Endothelial cell (in vitro differentiated cells): ENCODE measurements at regions not wholly inside any gene's neighbourhood (a gene's known extent, or its start where the extent isn't known, plus 50 kb on each side); places are given as distances from the start of the nearest gene placed in this dataset.

Source experiments
- DNase-seq: peaks from one replicate; pipeline ENCODE4 v3.0.0; 2021; ENCODE audit warnings: low spot score
- H3K27ac Mint-ChIP-seq: one replicate; pipeline ENCODE4 v1.8.0; 2021; ENCODE audit warnings: mixed read lengths, inconsistent platforms; ENCODE audit not compliant: unreplicated experiment
- H3K27me3 Mint-ChIP-seq: one replicate; pipeline ENCODE4 v1.8.0; 2021; ENCODE audit warnings: mild to moderate bottlenecking, moderate library complexity, mixed read lengths, inconsistent platforms; ENCODE audit not compliant: unreplicated experiment
- H3K36me3 Mint-ChIP-seq: one replicate; pipeline ENCODE4 v1.8.0; 2021; ENCODE audit warnings: mild to moderate bottlenecking, low read depth, mixed read lengths, inconsistent platforms; ENCODE audit not compliant: unreplicated experiment
- H3K4me1 Mint-ChIP-seq: one replicate; pipeline ENCODE4 v1.8.0; 2021; ENCODE audit warnings: mild to moderate bottlenecking, mixed read lengths, inconsistent platforms; ENCODE audit not compliant: unreplicated experiment
- H3K4me3 Mint-ChIP-seq: one replicate; pipeline ENCODE4 v1.8.0; 2021; ENCODE audit warnings: mild to moderate bottlenecking, mixed read lengths, inconsistent platforms; ENCODE audit not compliant: unreplicated experiment
- H3K9me3 Mint-ChIP-seq: one replicate; pipeline ENCODE4 v1.8.0; 2021; ENCODE audit warnings: mixed read lengths, inconsistent platforms; ENCODE audit not compliant: unreplicated experiment
- CTCF ChIP-seq: fragments of 200-600 bp; sonication (generic); IDR thresholded peaks from one replicate; pipeline ENCODE4 v1.5.0; 2021; ENCODE audit warnings: antibody characterized with exemption; ENCODE audit not compliant: unreplicated experiment

- Mint-ChIP-seq H3K9me3 (no peaks in the 10 kb centered on the region), H3K36me3 (no peaks in the 10 kb centered on the region), H3K4me1 (no peaks in the 10 kb centered on the region), H3K27ac (no peak overlapping the region), H3K4me3 (no peak overlapping the region), H3K27me3 (peaks cover 8% of the 10 kb centered on the region)
- DNase-seq = no peak
- TF ChIP-seq CTCF = no peak
Measured at GRCh38 chr12:90074086-90074485, 365.4 kb upstream of the ATP2B1 start.

DNA sequence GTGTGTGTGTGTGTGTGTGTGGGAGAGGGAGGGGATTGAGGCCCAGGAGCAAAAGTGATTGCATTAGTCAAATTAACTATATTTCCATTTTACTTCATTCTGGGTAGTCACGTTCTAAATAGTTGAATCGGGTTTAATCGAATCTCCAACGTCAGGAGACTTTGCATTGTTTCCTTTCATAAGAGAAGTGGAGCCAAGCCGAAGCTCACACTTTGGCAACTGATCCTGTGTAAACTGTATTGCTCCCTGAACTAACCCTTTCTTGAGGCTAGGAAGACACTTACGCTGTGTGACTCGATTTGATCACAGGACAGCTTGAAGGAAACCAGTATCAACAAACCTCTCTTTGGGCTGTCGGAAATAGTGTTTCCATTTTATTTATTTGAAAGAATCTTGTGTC is 363.4 kb upstream of the ATP2B1 start:
- no peak for TF ChIP-seq CTCF
- Mint-ChIP-seq H3K27me3 (peaks cover 8% of the 10 kb centered on the region), H3K4me3 (no peak overlapping the region), H3K27ac (no peak overlapping the region), H3K9me3 (no peaks in the 10 kb centered on the region), H3K36me3 (no peaks in the 10 kb centered on the region), H3K4me1 (no peaks in the 10 kb centered on the region)
- no peak for DNase-seq

DNA sequence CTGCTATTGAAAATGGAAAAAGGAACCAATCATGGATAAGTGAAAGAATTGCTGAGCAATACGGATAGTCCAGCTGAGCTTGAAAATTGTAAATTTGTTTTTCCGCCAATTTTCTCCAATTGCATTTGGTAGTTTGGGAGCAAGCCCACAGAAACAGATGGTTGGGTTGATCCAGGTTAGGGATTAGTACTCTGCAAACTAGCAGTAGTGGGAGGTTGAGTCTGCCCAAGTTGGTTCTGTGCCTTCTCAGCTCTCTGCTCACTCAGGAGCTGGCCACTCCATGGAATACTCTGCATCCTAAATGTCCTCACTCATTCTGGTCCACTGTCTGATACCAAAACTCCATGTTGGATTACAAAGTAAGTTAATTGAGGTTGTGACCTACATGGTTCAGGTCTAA is 361.1 kb upstream of the ATP2B1 start:
- H3K27me3 Mint-ChIP-seq = peaks cover 8% of the 10 kb centered on the region
- no peaks in the 10 kb centered on the region for H3K36me3 Mint-ChIP-seq
- H3K4me1 Mint-ChIP-seq = peaks cover 8% of the 10 kb centered on the region
- H3K9me3 Mint-ChIP-seq = no peaks in the 10 kb centered on the region
- H3K4me3 Mint-ChIP-seq = no peak overlapping the region
- no peak for DNase-seq
- no peak overlapping the region for H3K27ac Mint-ChIP-seq
- no peak for TF ChIP-seq CTCF

GRCh38 chr12:90067791-90068190 is 359.2 kb upstream of the ATP2B1 start:
- peaks cover 8% of the 10 kb centered on the region for H3K4me1 Mint-ChIP-seq
- H3K36me3 Mint-ChIP-seq = no peaks in the 10 kb centered on the region
- no peak for DNase-seq
- no peak for TF ChIP-seq CTCF
- no peak overlapping the region for H3K4me3 Mint-ChIP-seq
- H3K9me3 Mint-ChIP-seq = no peaks in the 10 kb centered on the region
- no peak overlapping the region for H3K27ac Mint-ChIP-seq
- H3K27me3 Mint-ChIP-seq = peaks cover 8% of the 10 kb centered on the region

DNA sequence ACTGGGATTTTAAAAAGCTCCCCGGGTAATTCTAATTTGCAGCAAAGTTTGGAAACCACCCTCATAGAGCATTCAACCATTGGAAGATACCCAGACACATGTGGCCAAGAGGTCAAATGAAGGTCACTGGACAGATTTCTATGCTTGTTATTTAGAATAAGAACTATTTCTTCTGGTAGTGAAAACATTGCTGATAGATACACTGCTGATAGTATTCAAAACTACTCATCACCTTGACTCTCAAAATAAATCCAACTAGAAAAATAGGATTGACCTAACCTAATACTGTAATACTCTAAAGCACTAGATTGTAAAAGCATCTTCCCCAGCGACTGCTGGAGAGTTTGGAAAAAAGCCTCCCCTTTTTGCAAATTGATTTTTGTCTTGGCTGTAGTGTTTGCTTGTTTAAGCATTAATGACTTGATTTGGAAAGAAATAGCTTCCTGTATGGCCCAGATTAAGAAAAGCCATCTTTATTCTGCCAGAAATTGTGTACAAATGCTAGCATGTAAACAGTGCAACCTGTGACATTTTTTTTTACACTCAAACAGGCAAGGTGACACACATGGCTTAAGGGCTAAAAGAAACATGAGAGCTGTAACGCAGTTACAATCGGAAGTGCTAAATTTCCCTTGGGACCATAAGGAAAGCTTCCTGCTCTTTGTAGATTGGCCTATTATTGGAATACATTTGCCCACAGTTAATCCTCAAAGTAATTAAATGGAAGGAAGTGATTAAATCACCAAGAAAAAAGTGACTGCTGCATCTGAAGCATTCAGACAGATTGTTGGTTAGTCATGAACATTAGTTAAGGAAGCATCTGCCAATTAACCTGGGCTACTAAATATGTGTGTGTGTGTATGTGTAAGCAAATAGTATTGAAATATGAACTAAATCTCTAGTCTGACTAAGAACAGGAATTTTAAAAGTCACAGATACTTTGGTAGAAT is 356.5 kb upstream of the ATP2B1 start:
- no peak overlapping the region for H3K27ac Mint-ChIP-seq
- no peaks in the 10 kb centered on the region for H3K36me3 Mint-ChIP-seq
- H3K27me3 Mint-ChIP-seq = peaks cover 4% of the 10 kb centered on the region
- TF ChIP-seq CTCF = no peak
- H3K4me3 Mint-ChIP-seq = no peak overlapping the region
- DNase-seq = no peak
- H3K4me1 Mint-ChIP-seq = peaks cover 8% of the 10 kb centered on the region
- no peaks in the 10 kb centered on the region for H3K9me3 Mint-ChIP-seq
